Karpas-422 (cell line): ENCODE measurements at regions not wholly inside any gene's neighbourhood (a gene's known extent, or its start where the extent isn't known, plus 50 kb on each side); places are given as distances from the start of the nearest gene placed in this dataset.
A peak's percentile ranks its signal among the peaks of the same experiment; 100 is the strongest.
"Not testable (repeated sequence)": the region's sequence is repeated elsewhere in the genome, so short reads cannot be mapped to it uniquely, and the experiment has no call there.

Experiments used
- DNase-seq: peaks from one replicate; pipeline ENCODE4 v3.0.0-alpha.2; 2015
- H2AFZ ChIP-seq: fragments of 200-600 bp; sonication (generic); 2 replicates; pipeline ENCODE4 v1.6.1; 2014; ENCODE audit warnings: antibody characterized with exemption, low read length, mixed read lengths
- H3K27ac ChIP-seq: fragments of 200-600 bp; sonication (generic); 2 replicates; pipeline ENCODE4 v1.5.1; 2014; ENCODE audit warnings: mild to moderate bottlenecking, low read length, moderate library complexity
- H3K27me3 ChIP-seq: fragments of 200-600 bp; sonication (generic); 2 replicates; pipeline ENCODE4 v1.6.1; 2014; ENCODE audit warnings: low read length, mixed read lengths
- H3K36me3 ChIP-seq: fragments of 200-600 bp; sonication (generic); 2 replicates; pipeline ENCODE4 v1.6.1; 2014; ENCODE audit warnings: low read length, mixed read lengths; ENCODE audit not compliant: insufficient read depth
- H3K4me1 ChIP-seq: fragments of 200-600 bp; sonication (generic); 2 replicates; pipeline ENCODE4 v1.6.1; 2014; ENCODE audit warnings: mild to moderate bottlenecking, low read length, mixed read lengths
- H3K4me2 ChIP-seq: fragments of 200-600 bp; sonication (generic); 2 replicates; pipeline ENCODE4 v1.6.1; 2014; ENCODE audit warnings: low read length, low read depth, mild to moderate bottlenecking; ENCODE audit not compliant: poor library complexity, severe bottlenecking
- H3K4me3 ChIP-seq: fragments of 200-600 bp; sonication (generic); 2 replicates; pipeline ENCODE4 v1.5.1; 2014; ENCODE audit warnings: mild to moderate bottlenecking, antibody characterized with exemption, low read length, mixed read lengths
- H3K79me2 ChIP-seq: fragments of 200-600 bp; sonication (generic); 2 replicates; pipeline ENCODE4 v1.6.1; 2014; ENCODE audit warnings: mild to moderate bottlenecking, low read length, mixed read lengths
- H3K9ac ChIP-seq: fragments of 200-600 bp; sonication (generic); 2 replicates; pipeline ENCODE4 v1.6.0; 2014; ENCODE audit warnings: low read length
- H3K9me2 ChIP-seq: fragments of 200-600 bp; sonication (generic), shearing (Covaris generic); replicated peaks from 2 replicates; pipeline ENCODE4 v1.6.0; 2014; ENCODE audit warnings: mild to moderate bottlenecking, low read length, moderate library complexity; ENCODE audit not compliant: insufficient read depth
- H3K9me3 ChIP-seq: fragments of 300-700, 200-600 bp; sonication (generic); 2 replicates; pipeline ENCODE4 v1.6.1; 2014; ENCODE audit warnings: low read length, mixed read lengths
- H4K20me1 ChIP-seq: fragments of 200-600 bp; sonication (generic); 2 replicates; pipeline ENCODE4 v1.6.1; 2014; ENCODE audit warnings: mild to moderate bottlenecking, antibody characterized with exemption, low read length, low read depth; ENCODE audit not compliant: insufficient read depth

GRCh38 chr11:29458252-29458651 lies 558.6 kb downstream of the KCNA4 start:
- no peak overlapping the region for H3K27ac ChIP-seq
- 0 out of 2 replicates have a peak, but pooled peaks cover 2% of the 10 kb centered on the region for H3K27me3 ChIP-seq
- H2AFZ ChIP-seq, result no peak overlapping the region
- H3K4me3 ChIP-seq, result no peak overlapping the region
- H3K9me2 ChIP-seq, result no peaks in the 10 kb centered on the region
- no peaks in the 10 kb centered on the region for H3K79me2 ChIP-seq
- H3K9ac ChIP-seq, result no peak overlapping the region
- H3K9me3 ChIP-seq, result no peaks in the 10 kb centered on the region
- no peaks in the 10 kb centered on the region for H4K20me1 ChIP-seq
- no peaks in the 10 kb centered on the region for H3K4me1 ChIP-seq
- H3K36me3 ChIP-seq, result no peaks in the 10 kb centered on the region
- DNase-seq, result no peak
- H3K4me2 ChIP-seq, result no peak overlapping the region

DNA sequence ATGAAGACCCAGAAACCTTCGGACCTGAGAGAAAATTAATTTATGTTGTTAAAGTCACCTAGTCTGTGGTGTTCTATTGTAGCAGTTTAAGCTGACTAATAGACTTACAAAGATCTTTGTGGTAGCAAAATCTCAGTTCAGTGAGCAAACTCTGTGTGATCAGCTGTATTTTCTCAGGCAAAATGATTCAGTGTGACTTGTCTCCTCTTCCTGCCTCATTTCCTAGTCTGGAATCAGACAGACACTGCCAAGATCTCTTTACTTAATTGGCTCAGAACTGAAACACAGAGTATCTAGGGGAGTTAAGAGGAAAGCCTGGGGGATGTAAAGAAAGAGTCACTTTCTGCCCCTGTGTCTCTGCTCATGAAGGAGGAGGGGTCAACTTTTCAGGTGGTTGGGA lies 564.7 kb downstream of the KCNA4 start:
- Histone ChIP-seq H3K4me3 (no peak overlapping the region), H3K27ac (no peak overlapping the region), H3K79me2 (no peaks in the 10 kb centered on the region), H3K9me2 (no peaks in the 10 kb centered on the region), H3K9me3 (no peaks in the 10 kb centered on the region), H2AFZ (no peak overlapping the region), H4K20me1 (no peaks in the 10 kb centered on the region), H3K36me3 (no peaks in the 10 kb centered on the region), H3K9ac (no peak overlapping the region), H3K27me3 (no peaks in the 10 kb centered on the region), H3K4me2 (no peak overlapping the region), H3K4me1 (no peaks in the 10 kb centered on the region)
- DNase-seq, result no peak

- H3K27ac ChIP-seq, result no peak overlapping the region
Observed at GRCh38 chr11:29449281-29450074, 567.4 kb downstream of the KCNA4 start.

GRCh38 chr11:29448246-29448877 lies 568.5 kb downstream of the KCNA4 start:
- no peak overlapping the region for H3K27ac ChIP-seq
- H3K79me2 ChIP-seq, result no peaks in the 10 kb centered on the region
- H3K9me3 ChIP-seq, result no peaks in the 10 kb centered on the region
- DNase-seq, result peak; percentile 66
- no peaks in the 10 kb centered on the region for H4K20me1 ChIP-seq
- no peaks in the 10 kb centered on the region for H3K4me1 ChIP-seq
- H3K4me3 ChIP-seq, result no peak overlapping the region
- H3K36me3 ChIP-seq, result no peaks in the 10 kb centered on the region
- H3K27me3 ChIP-seq, result no peaks in the 10 kb centered on the region
- H3K9ac ChIP-seq, result no peak overlapping the region
- H3K4me2 ChIP-seq, result no peak overlapping the region
- no peak overlapping the region for H2AFZ ChIP-seq
- H3K9me2 ChIP-seq, result no peaks in the 10 kb centered on the region

More at GRCh38 chr11:29449281-29450074, 567.4 kb downstream of the KCNA4 start:
- no peak overlapping the region for H3K4me2 ChIP-seq
- no peak overlapping the region for H3K9ac ChIP-seq
- H3K9me3 ChIP-seq, result no peaks in the 10 kb centered on the region
- H2AFZ ChIP-seq, result no peak overlapping the region
- H3K27me3 ChIP-seq, result no peaks in the 10 kb centered on the region
- no peaks in the 10 kb centered on the region for H3K79me2 ChIP-seq
- no peaks in the 10 kb centered on the region for H3K36me3 ChIP-seq
- no peak overlapping the region for H3K4me3 ChIP-seq
- no peak for DNase-seq
- no peaks in the 10 kb centered on the region for H3K9me2 ChIP-seq
- no peaks in the 10 kb centered on the region for H3K4me1 ChIP-seq
- H4K20me1 ChIP-seq, result no peaks in the 10 kb centered on the region

DNA sequence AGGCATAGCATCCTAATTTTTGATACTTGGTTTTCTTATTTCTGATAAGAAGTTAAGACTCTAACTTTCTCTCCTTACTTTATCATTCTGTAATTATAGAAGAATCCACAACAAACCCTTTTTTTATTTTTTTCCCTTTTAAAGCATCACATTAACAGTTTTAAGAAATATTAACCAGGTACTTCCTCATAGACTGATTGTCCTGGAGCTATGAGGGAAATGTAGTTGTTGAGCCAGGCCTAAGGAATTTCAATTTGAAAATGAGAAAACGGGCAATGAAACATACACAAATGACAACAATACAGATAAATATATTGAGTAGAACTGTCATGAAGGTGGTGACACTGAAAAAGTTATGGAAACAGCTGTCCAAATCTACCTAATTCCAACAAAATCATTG lies 569.0 kb downstream of the KCNA4 start:
- Histone ChIP-seq H3K9me3 (no peaks in the 10 kb centered on the region), H3K4me3 (no peak overlapping the region), H4K20me1 (no peaks in the 10 kb centered on the region), H3K27me3 (no peaks in the 10 kb centered on the region), H3K79me2 (no peaks in the 10 kb centered on the region), H3K4me2 (no peak overlapping the region), H2AFZ (no peak overlapping the region), H3K4me1 (no peaks in the 10 kb centered on the region), H3K9ac (no peak overlapping the region), H3K36me3 (no peaks in the 10 kb centered on the region), H3K9me2 (no peaks in the 10 kb centered on the region), H3K27ac (no peak overlapping the region)
- no peak for DNase-seq

DNA sequence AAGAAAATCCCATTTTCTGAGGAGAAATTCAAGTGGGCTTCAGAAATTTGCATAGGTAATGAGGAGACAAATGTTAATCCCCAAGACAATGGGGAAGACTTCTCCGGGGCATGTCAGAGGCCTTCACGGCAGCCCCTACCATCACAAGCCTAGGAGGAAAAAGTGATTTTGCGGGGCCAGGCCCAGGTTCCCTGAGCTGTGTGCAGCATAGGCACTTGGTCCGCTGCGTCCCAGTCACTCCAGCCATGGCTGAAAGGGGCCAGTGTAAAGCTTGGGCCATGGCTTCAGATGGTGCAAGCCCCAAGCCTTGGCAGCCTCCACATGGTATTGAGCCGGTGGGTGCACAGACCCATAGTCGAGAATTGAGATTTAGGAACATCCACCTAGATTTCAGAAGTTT lies 570.7 kb downstream of the KCNA4 start:
- Histone ChIP-seq H4K20me1 (no peaks in the 10 kb centered on the region), H3K4me3 (no peak overlapping the region), H3K79me2 (no peaks in the 10 kb centered on the region), H3K9me3 (no peaks in the 10 kb centered on the region), H2AFZ (no peak overlapping the region), H3K36me3 (no peaks in the 10 kb centered on the region), H3K27ac (no peak overlapping the region), H3K9me2 (no peaks in the 10 kb centered on the region), H3K27me3 (no peaks in the 10 kb centered on the region), H3K4me1 (no peaks in the 10 kb centered on the region), H3K9ac (no peak overlapping the region), H3K4me2 (no peak overlapping the region)
- no peak for DNase-seq

DNA sequence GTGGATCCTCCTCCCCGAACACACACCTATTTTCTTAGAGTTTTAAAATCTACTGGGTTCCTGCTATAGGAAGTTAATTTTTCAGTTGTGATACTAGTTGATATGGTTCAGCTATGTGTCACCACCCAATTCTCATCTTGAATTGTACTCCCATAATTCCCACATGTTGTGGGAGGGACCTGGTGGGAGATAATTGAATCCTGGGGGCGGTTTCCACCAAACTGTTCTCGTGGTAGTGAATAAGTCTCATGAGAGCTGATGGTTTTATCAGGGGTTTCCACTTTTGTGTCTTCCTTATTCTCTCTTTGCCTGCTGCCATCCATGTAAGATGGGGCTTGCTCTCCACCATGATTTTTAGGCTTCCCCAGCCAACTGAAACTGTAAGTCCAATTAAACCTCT lies 571.6 kb downstream of the KCNA4 start:
- not testable (repeated sequence) for H2AFZ ChIP-seq, H3K79me2 ChIP-seq, H3K36me3 ChIP-seq, H3K9ac ChIP-seq, H3K4me1 ChIP-seq, H3K27ac ChIP-seq, H3K9me2 ChIP-seq, H3K4me2 ChIP-seq, H3K9me3 ChIP-seq, H3K27me3 ChIP-seq, H4K20me1 ChIP-seq, DNase-seq, H3K4me3 ChIP-seq

DNA sequence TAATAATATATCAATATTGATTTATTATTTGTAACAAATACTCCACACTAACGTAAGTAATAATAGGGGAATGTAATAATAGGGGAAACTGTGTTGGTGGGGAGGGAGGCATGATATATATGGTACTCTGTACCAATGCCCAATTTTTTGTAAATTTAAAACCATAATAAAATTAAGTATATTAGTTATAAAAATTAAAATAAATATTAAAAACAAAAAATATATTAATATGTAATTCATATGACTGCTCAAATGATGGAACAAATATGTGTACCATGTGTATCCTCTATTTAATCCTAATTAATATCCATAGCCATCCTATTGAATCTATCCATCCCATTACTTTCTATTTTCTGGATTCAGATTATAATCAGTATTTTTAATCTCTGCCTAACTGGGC lies 578.0 kb downstream of the KCNA4 start:
- Histone ChIP-seq H4K20me1 (no peaks in the 10 kb centered on the region), H3K9me3 (no peaks in the 10 kb centered on the region), H2AFZ (no peak overlapping the region), H3K36me3 (no peaks in the 10 kb centered on the region), H3K27ac (no peak overlapping the region), H3K4me3 (no peak overlapping the region), H3K79me2 (no peaks in the 10 kb centered on the region), H3K9ac (no peak overlapping the region), H3K4me2 (no peak overlapping the region), H3K27me3 (no peaks in the 10 kb centered on the region), H3K9me2 (no peaks in the 10 kb centered on the region), H3K4me1 (no peaks in the 10 kb centered on the region)
- no peak for DNase-seq
